ENCODE measurements at regions not wholly inside any gene's neighbourhood (a gene's known extent, or its start where the extent isn't known, plus 50 kb on each side); places are given as distances from the start of the nearest gene placed in this dataset.

- TF ChIP-seq CTCF (IDR thresholded peaks at IDR 0.05): no peak
- TF ChIP-seq POLR2AphosphoS5 (IDR thresholded peaks at IDR 0.05): no peak
Measured at GRCh38 chr1:56190806-56191365, 388.5 kb downstream of the PLPP3 start.

Measured in prostate gland (tissue), 2 donors.